ENCODE measurements at regions not wholly inside any gene's neighbourhood (a gene's known extent, or its start where the extent isn't known, plus 50 kb on each side); places are given as distances from the start of the nearest gene placed in this dataset.
"Not testable (repeated sequence)": the region's sequence is repeated elsewhere in the genome, so short reads cannot be mapped to it uniquely, and the experiment has no call there.

GRCh38 chr14:86072116-86072894 is 542.4 kb downstream of the FLRT2 start:
- DNase-seq (ENCODE audit: low read depth) = no peak

- DNase-seq (ENCODE audit: low read depth) = no peak
Measured at GRCh38 chr14:86066651-86067050, 536.7 kb downstream of the FLRT2 start.

- DNase-seq (ENCODE audit: low read depth) = no peak
Measured at GRCh38 chr14:86065407-86065806, 535.5 kb downstream of the FLRT2 start.

GRCh38 chr14:86064595-86064994 is 534.7 kb downstream of the FLRT2 start:
- not testable (repeated sequence) for DNase-seq (ENCODE audit: low read depth)

GRCh38 chr14:86057018-86057667 is 527.2 kb downstream of the FLRT2 start:
- peak; percentile 19 for DNase-seq (ENCODE audit: low read depth)

- DNase-seq (ENCODE audit: low read depth) = peak; percentile 9
Measured at GRCh38 chr14:86055512-86056075, 525.6 kb downstream of the FLRT2 start.

GRCh38 chr14:86052868-86053267 is 522.9 kb downstream of the FLRT2 start:
- no peak for DNase-seq (ENCODE audit: low read depth)

- no peak for DNase-seq (ENCODE audit: low read depth)
Measured at GRCh38 chr14:86050757-86051156, 520.8 kb downstream of the FLRT2 start.

GRCh38 chr14:86050072-86050683 is 520.2 kb downstream of the FLRT2 start:
- DNase-seq (ENCODE audit: low read depth) = no peak

DNA sequence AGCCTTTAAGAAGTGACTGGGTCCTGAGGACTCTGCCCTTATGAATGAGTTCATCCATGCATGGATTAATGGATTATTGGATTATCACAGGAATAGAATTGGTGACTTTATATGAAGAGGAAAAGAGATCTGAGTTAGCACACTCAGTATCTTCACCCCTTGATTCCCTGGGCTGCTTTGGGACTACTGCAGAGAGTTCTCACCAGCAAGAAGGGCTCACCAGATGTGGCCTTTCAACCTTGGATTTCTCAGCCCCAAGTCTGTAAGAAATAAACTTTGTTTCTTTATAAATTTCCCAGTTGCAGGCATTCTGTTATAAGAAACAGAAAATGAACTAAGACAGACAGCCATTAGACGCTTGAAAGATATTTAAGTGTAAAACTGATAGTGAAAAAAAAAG is 509.2 kb downstream of the FLRT2 start:
- no peak for DNase-seq (ENCODE audit: low read depth)

GRCh38 chr14:86038387-86039042 is 508.6 kb downstream of the FLRT2 start:
- peak; percentile 24 for DNase-seq (ENCODE audit: low read depth)

DNA sequence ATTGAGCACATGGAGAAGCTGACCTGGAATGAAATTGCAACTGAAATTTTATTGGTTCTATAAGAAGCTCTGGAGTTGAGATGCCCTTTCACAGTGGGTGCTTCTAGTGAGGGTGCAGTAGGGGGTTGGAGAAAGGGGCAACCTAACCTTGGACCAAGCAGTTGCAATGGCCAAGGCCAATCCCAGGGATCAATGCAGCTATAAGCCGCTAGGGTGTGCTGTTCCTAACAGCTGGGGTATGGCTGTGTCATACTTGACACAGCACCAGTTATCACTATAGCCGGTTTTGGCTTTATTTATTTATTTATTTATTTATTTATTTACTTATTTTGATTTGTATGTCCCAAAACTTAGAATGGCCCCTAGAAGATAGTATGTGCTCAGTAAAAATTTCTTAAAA is 505.9 kb downstream of the FLRT2 start:
- DNase-seq (ENCODE audit: low read depth) = no peak

DNA sequence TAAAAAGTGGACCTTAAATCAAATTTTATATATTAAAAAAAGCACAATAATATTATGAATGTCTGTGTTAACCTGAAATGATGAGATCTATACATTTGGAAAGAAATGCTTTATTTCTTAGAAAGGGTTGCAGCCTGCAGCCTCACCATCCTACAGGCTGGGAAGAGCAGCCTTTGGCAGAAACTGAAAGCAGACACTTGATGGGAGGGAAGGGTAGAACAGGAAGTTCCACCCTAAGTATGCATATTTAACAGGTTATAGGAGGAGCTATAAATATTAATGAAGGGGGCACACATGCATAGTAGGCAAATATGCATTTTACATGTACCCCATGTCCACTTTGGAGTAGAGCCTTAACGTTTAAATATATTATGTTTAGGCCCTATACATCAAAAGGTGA is 498.0 kb downstream of the FLRT2 start:
- DNase-seq (ENCODE audit: low read depth) = no peak

- no peak for DNase-seq (ENCODE audit: low read depth)
Measured at GRCh38 chr14:86027144-86027543, 497.2 kb downstream of the FLRT2 start.

- peak; percentile 96 for DNase-seq (ENCODE audit: low read depth)
Measured at GRCh38 chr14:86022031-86022629, 492.2 kb downstream of the FLRT2 start.

- no peak for DNase-seq (ENCODE audit: low read depth)
Measured at GRCh38 chr14:86020841-86021240, 490.9 kb downstream of the FLRT2 start.

GRCh38 chr14:86015941-86016340 is 486.0 kb downstream of the FLRT2 start:
- DNase-seq (ENCODE audit: low read depth) = peak; percentile 6

DNA sequence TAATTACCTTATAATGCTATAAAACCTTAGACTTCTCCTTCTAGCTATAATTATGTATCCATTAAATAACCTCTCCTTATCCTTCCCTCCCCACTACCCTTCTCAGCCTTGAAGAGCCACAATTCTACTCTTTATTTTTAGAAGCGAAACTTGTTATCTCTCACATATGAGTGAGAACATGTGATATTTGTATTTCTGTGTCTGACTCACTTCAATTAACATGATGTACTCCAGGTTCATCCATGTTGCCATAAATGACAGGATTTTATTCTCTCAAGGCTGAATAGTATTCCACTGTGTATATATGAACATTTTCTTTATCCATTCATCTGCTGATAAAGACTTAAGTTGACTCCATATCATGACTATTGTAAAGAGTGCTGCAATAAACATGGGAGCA is 485.6 kb downstream of the FLRT2 start:
- DNase-seq (ENCODE audit: low read depth) = no peak

DNA sequence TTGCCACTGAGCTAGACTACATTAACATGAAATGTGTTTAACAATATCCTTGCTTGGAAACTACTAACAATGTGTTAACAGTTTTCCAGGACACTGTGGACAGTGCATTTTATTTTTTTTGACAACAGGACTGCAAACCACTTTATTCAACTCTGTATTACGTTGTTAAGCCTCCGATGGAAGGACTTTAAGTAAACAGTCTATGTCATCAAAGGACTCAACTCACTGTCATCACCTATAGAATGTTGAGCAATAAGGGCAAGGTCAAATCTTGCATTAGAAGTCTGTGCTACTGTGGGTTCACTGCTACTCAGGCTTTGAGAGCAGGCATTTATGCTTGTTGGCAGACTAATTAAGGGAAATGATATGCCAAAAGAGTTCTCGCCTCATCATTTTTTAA is 483.7 kb downstream of the FLRT2 start:
- DNase-seq (ENCODE audit: low read depth) = no peak

DNA sequence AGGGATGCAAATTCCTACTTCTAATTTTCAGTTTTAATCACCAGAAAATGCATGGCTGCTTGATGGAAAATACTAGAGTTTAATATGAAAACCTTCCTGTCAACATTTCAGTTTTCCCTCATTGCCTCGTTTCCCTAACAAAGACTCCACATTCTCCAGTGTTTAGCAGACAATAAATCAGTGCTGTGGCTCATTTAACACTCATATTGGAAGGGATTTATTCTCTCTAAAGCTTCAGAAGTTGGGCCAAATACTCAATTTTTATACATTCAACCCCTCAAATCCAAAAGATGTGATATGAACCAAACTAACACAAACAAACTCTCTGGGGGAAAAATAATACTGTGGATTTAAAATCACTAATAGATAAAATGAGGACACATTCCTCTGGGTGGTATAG is 482.5 kb downstream of the FLRT2 start:
- DNase-seq (ENCODE audit: low read depth) = no peak

DNA sequence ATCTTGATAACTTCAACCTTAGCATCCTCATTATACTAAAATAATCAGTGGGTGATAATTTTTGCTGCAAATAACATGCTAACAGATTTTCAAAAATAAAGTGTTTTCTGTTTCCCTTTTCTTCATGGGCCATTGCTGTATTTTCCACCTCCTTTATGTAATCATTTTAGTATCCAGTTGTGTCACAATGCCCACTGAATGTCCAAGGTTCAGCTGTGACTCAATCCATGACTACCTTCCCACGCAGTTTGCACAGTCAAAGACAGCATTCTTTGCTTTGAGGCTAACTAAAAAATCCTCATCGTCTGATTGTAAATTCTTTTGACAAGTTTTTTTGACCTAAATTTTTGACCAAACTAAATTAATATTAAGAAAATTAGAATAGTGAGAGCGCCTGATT is 474.1 kb downstream of the FLRT2 start:
- DNase-seq (ENCODE audit: low read depth) = peak; percentile 15

DNA sequence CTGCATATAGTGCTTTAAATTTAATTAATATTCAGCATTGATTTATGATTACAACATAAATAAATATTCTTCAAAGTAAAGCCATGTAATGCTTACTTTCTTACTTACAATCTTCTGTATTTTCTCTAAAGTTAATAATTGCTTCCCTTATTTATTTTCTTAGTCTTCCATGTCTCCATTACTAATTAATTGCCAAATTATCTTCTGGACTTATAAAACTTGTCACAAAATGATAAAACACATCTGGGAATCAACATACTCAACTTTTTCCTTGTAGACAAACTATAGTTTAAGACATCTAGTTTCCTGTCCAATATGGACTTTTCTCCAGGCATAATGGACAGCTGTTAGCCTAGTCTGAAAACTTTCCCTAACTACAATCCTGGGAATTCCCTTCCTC is 466.6 kb downstream of the FLRT2 start:
- DNase-seq (ENCODE audit: low read depth) = no peak

All from renal cortical epithelial cell (primary cell).